ENCODE measurements at regions not wholly inside any gene's neighbourhood (a gene's known extent, or its start where the extent isn't known, plus 50 kb on each side); places are given as distances from the start of the nearest gene placed in this dataset.

DNA sequence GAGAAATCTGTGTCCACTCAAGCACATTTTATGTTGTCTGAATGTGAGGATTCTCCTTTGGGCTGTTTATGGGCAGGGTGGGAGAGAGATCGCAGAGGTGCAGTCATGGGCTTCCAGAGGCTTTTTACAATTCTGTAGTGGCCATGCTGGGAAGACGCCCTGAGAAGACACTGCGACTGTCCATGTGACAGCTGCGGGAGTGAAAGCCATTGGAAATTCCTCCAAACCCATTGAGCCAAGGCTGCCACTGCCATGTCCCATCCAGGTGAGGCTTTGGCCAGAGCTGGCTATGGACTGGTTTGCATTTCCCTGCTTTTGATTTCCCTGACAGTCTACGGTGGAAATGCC lies 216.9 kb upstream of the ECI2 start:
- Mint-ChIP-seq H3K4me3 (no peak overlapping the region), H3K27ac (no peak overlapping the region), H3K9me3 (no peaks in the 10 kb centered on the region; the same call in 2 of the 3 replicates), H3K36me3 (ENCODE audit: low read depth) (no peaks in the 10 kb centered on the region; the same call in 2 of the 3 replicates), H3K27me3 (ENCODE audit: insufficient read depth, low read depth, poor library complexity) (no peaks in the 10 kb centered on the region), H3K4me1 (no peaks in the 10 kb centered on the region; the same call in 2 of the 3 replicates)
- Histone ChIP-seq H3K27ac (ENCODE audit: low read depth) (no peak overlapping the region), H3K9me2 (ENCODE audit: insufficient read depth) (peaks cover 4% of the 10 kb centered on the region; the same call in 1 of the 2 replicates), H3F3A (replicated peaks; ENCODE audit: low read depth) (no peaks in the 10 kb centered on the region), H3K4me1 (ENCODE audit: insufficient read depth) (no peaks in the 10 kb centered on the region), H2AFZ (no peak overlapping the region), H4K20me1 (replicated peaks; ENCODE audit: insufficient read depth) (no peaks in the 10 kb centered on the region), H3K4me3 (no peak overlapping the region), H3K4me2 (no peak overlapping the region), H3K27me3 (ENCODE audit: insufficient read depth) (no peaks in the 10 kb centered on the region), H3K36me3 (ENCODE audit: insufficient read depth) (no peaks in the 10 kb centered on the region), H3K79me2 (replicated peaks; ENCODE audit: insufficient read depth) (no peaks in the 10 kb centered on the region)
- TF ChIP-seq NANOG (IDR thresholded peaks at IDR 0.05; ENCODE audit: borderline replicate concordance): no peak
- TF ChIP-seq POLR2AphosphoS5 (IDR thresholded peaks at IDR 0.05; ENCODE audit: low read depth): no peak
- TF ChIP-seq, protein P1, sequence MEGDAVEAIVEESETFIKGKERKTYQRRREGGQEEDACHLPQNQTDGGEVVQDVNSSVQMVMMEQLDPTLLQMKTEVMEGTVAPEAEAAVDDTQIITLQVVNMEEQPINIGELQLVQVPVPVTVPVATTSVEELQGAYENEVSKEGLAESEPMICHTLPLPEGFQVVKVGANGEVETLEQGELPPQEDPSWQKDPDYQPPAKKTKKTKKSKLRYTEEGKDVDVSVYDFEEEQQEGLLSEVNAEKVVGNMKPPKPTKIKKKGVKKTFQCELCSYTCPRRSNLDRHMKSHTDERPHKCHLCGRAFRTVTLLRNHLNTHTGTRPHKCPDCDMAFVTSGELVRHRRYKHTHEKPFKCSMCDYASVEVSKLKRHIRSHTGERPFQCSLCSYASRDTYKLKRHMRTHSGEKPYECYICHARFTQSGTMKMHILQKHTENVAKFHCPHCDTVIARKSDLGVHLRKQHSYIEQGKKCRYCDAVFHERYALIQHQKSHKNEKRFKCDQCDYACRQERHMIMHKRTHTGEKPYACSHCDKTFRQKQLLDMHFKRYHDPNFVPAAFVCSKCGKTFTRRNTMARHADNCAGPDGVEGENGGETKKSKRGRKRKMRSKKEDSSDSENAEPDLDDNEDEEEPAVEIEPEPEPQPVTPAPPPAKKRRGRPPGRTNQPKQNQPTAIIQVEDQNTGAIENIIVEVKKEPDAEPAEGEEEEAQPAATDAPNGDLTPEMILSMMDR (conservative IDR thresholded peaks at IDR 0.05; ENCODE audit: low read depth in 2 of 2): no peak
- no peak for TF ChIP-seq ZNF462 (CRISPR knock-in tag; IDR thresholded peaks at IDR 0.05)
- TF ChIP-seq ZNF114 (CRISPR knock-in tag; IDR thresholded peaks at IDR 0.05): no peak
- TF ChIP-seq EZH2 (IDR thresholded peaks at IDR 0.05; ENCODE audit: low read depth, unreplicated experiment): no peak
- no peak for TF ChIP-seq ZNF331 (CRISPR knock-in tag; IDR thresholded peaks at IDR 0.05; ENCODE audit: low read depth)
- TF ChIP-seq, protein P2, sequence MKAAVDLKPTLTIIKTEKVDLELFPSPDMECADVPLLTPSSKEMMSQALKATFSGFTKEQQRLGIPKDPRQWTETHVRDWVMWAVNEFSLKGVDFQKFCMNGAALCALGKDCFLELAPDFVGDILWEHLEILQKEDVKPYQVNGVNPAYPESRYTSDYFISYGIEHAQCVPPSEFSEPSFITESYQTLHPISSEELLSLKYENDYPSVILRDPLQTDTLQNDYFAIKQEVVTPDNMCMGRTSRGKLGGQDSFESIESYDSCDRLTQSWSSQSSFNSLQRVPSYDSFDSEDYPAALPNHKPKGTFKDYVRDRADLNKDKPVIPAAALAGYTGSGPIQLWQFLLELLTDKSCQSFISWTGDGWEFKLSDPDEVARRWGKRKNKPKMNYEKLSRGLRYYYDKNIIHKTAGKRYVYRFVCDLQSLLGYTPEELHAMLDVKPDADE (IDR thresholded peaks at IDR 0.05): no peak
- TF ChIP-seq STAT1 (IDR thresholded peaks at IDR 0.05; ENCODE audit: unreplicated experiment): no peak
- TF ChIP-seq CREB1 (CRISPR knock-in tag; IDR thresholded peaks at IDR 0.05; ENCODE audit: low read depth): no peak
- no peak for TF ChIP-seq REST (IDR thresholded peaks at IDR 0.05; ENCODE audit: unreplicated experiment)
- no peak for TF ChIP-seq JUNB (IDR thresholded peaks at IDR 0.05; ENCODE audit: unreplicated experiment)
- no peak for TF ChIP-seq EZH2phosphoT487 (IDR thresholded peaks at IDR 0.05; ENCODE audit: unreplicated experiment)
- DNase-seq (ENCODE audit: low spot score) (no peak), ATAC-seq (no peak)

Measured in GM23338 (cell line).